K562 (cell line): ENCODE measurements at regions not wholly inside any gene's neighbourhood (a gene's known extent, or its start where the extent isn't known, plus 50 kb on each side); places are given as distances from the start of the nearest gene placed in this dataset.

Experiments
- ATAC-seq: fragments of 200-7000 bp; cut with Tn5 transposase; 3 replicates; pipeline ENCODE4 v1.9.1; 2020; ENCODE audit warnings: moderate library complexity
- BruUV-seq: library from RNA; stranded (reverse); fragments of 400-500 nt; replicated peaks from 2 replicates; lab custom pipeline; 2021; lab: Mats Ljungman, UMichigan
- CTCF ChIA-PET: fragments of 300-600 bp; formaldehyde crosslinking; extraction: SDS; loops from one replicate; lab custom pipeline; 2021; ENCODE audit warnings: low intra/inter-chr PET ratio; lab: Yijun Ruan, JAX
- POLR2A ChIA-PET: fragments of 300-600, 350-650 bp; sonication (Branson Sonifier 250); formaldehyde crosslinking; extraction: SDS; loops from one replicate; lab custom pipeline; 2021; ENCODE audit warnings: antibody characterized with exemption, inconsistent platforms; lab: Yijun Ruan, JAX
- DNase-seq, 4 experiments: peaks; one replicate each; pipeline versions ENCODE4 v3.0.0 to v3.0.0-alpha.2; 2011 to 2018; ENCODE audit warnings: low spot score in 3 of 4, mixed read lengths in 3 of 4; ENCODE audit errors: extremely low read depth in 1 of 4
- FAIRE-seq: peaks from 2 replicates; lab custom pipeline; 2011; peaks lifted over from hg19 to GRCh38; lab: Jason Lieb, UNC
- H2AFZ ChIP-seq: 2 replicates; pipeline ENCODE4 v1.6.0; 2011; ENCODE audit warnings: low read depth, low read length, control low read depth, inconsistent platforms
- H3K27ac ChIP-seq: fragments of 200-600 bp; 3 replicates; pipeline ENCODE4 v1.8.0; 2011; ENCODE audit warnings: low read depth, mild to moderate bottlenecking, control low read depth, inconsistent platforms, low read length, moderate library complexity, mixed read lengths; ENCODE audit errors: extremely low read depth
- H3K27me3 ChIP-seq, 2 experiments: fragments of 300-600 bp in 1 of 2; 2 replicates in 1 of 2; 3 replicates in 1 of 2; pipeline versions ENCODE4 v1.6.0 to v1.8.0; 2011; ENCODE audit warnings: inconsistent platforms in 2 of 2, low read length in 2 of 2, mild to moderate bottlenecking in 1 of 2, mixed read lengths in 1 of 2, moderate library complexity in 1 of 2; ENCODE audit not compliant: control insufficient read depth in 2 of 2, insufficient read depth in 2 of 2
- H3K36me3 ChIP-seq: fragments of 300-600 bp; 3 replicates; pipeline ENCODE4 v1.8.0; 2011; ENCODE audit warnings: mild to moderate bottlenecking, low read length, inconsistent platforms; ENCODE audit not compliant: control insufficient read depth, insufficient read depth
- H3K4me1 ChIP-seq, 2 experiments: fragments of 200-600 bp in 1 of 2; replicated peaks in 1 of 2; 2 replicates in 1 of 2; 3 replicates in 1 of 2; pipeline versions ENCODE4 v1.5.1 to v1.8.0; 2011; ENCODE audit warnings: inconsistent platforms in 2 of 2, low read length in 2 of 2, mild to moderate bottlenecking in 1 of 2, mixed read lengths in 1 of 2, moderate library complexity in 1 of 2; ENCODE audit not compliant: control insufficient read depth in 2 of 2, insufficient read depth in 2 of 2
- H3K4me2 ChIP-seq: 2 replicates; pipeline ENCODE4 v1.6.1; 2011; ENCODE audit warnings: low read length, control low read depth, inconsistent platforms, mixed read lengths; ENCODE audit not compliant: insufficient read depth
- H3K4me3 ChIP-seq: fragments of 200-600 bp; sonication (generic), shearing (Covaris generic); 2 replicates; pipeline ENCODE4 v1.5.1; 2016; ENCODE audit warnings: control low read depth, inconsistent platforms
- H3K79me2 ChIP-seq: fragments of 200-600 bp; 3 replicates; pipeline ENCODE4 v1.8.0; 2011; ENCODE audit warnings: low read length, inconsistent platforms; ENCODE audit not compliant: control insufficient read depth, insufficient read depth
- H3K9ac ChIP-seq, 2 experiments: 2 replicates each; pipeline versions ENCODE4 v1.6.0 to v1.6.1; 2011; ENCODE audit warnings: low read depth in 2 of 2, low read length in 2 of 2, control low read depth in 1 of 2, inconsistent platforms in 1 of 2, mild to moderate bottlenecking in 1 of 2, mixed read lengths in 1 of 2; ENCODE audit not compliant: insufficient read depth in 1 of 2
- H3K9me1 ChIP-seq: one replicate; pipeline ENCODE4 v1.6.0; 2011; ENCODE audit warnings: inconsistent platforms, mild to moderate bottlenecking, low read length, moderate library complexity; ENCODE audit not compliant: control insufficient read depth, insufficient read depth
- H3K9me3 ChIP-seq: replicated peaks from 2 replicates; pipeline ENCODE4 v1.5.1; 2011; ENCODE audit warnings: low read depth, low read length, inconsistent platforms; ENCODE audit not compliant: control insufficient read depth, insufficient read depth
- H4K20me1 ChIP-seq: replicated peaks from 2 replicates; pipeline ENCODE4 v1.6.1; 2011; ENCODE audit warnings: low read length, inconsistent platforms, mixed read lengths; ENCODE audit not compliant: control insufficient read depth, insufficient read depth
- FOXJ3 ChIP-seq: sonication (generic); formaldehyde crosslinking; IDR thresholded peaks from 2 replicates; pipeline ENCODE4 v1.4.0; 2020; ENCODE audit warnings: mild to moderate bottlenecking, missing genetic modification reagents
- NONO ChIP-seq, 2 experiments: fragments of 200-400 bp in 1 of 2; fragments of 450-650 bp in 1 of 2; formaldehyde crosslinking in 1 of 2; IDR thresholded peaks; 2 replicates each; pipeline ENCODE4 v1.6.1; 2017; ENCODE audit warnings: low read depth in 2 of 2, mild to moderate bottlenecking in 2 of 2, moderate library complexity in 2 of 2, low read length in 1 of 2
- POLR2AphosphoS2 ChIP-seq: IDR thresholded peaks from 2 replicates; pipeline ENCODE4 v1.6.1; 2012; ENCODE audit warnings: low read length, improper control_type of control experiment
- RAD51 ChIP-seq: fragments of 450-650 bp; IDR thresholded peaks from 2 replicates; pipeline ENCODE4 v1.7.1; 2016; ENCODE audit warnings: low read depth, mild to moderate bottlenecking, borderline replicate concordance
- SREBF1 ChIP-seq: fragments of 150-350 bp; IDR thresholded peaks from 2 replicates; pipeline ENCODE4 v1.6.1; 2014; ENCODE audit warnings: antibody characterized with exemption, low read depth, low read length, borderline replicate concordance
- STAT5A ChIP-seq: IDR thresholded peaks from 2 replicates; pipeline ENCODE4 v1.6.1; 2012; ENCODE audit warnings: low read length, inconsistent platforms, borderline replicate concordance
- THRAP3 ChIP-seq: fragments of 450-650 bp; IDR thresholded peaks from 2 replicates; pipeline ENCODE4 v1.6.1; 2016; ENCODE audit warnings: mild to moderate bottlenecking, inconsistent platforms, borderline replicate concordance
- XRCC3 ChIP-seq: fragments of 450-650 bp; IDR thresholded peaks from 2 replicates; pipeline ENCODE4 v1.6.1; 2017; ENCODE audit warnings: mild to moderate bottlenecking, moderate library complexity
- ZC3H8 ChIP-seq: fragments of 450-650 bp; IDR thresholded peaks from 2 replicates; pipeline ENCODE4 v1.6.1; 2017
- ZNF146 ChIP-seq: IDR thresholded peaks from one replicate; pipeline ENCODE4 v1.6.1; 2018; ENCODE audit warnings: missing compliant biosample characterization; ENCODE audit not compliant: unreplicated experiment
- WGBS: fragments of 100-300 bp; shearing (Covaris generic); methylation state at CpG from one replicate; pipeline ENCODE4 v1.1.6; 2016; ENCODE audit warnings: low coverage, mixed read lengths; ENCODE audit not compliant: insufficient coverage; ENCODE audit errors: missing lambda C conversion rate; 5-methylcytosine and 5-hydroxymethylcytosine counted together
- in situ Hi-C: fragments of 300-500 bp; cut with MboI; formaldehyde crosslinking; loops from 4 replicates; pipeline ENCODE4 v1.15.0; 2018; ENCODE audit warnings: inconsistent platforms, mixed read lengths
- intact Hi-C: fragments of 100-400 bp; cut with micrococcal nuclease; formaldehyde crosslinking; loops from 2 replicates; pipeline ENCODE4 v1.14.2; 2022
- TF ChIP-seq, protein P1 (sequence below): fragments of 450-650 bp; formaldehyde crosslinking; IDR thresholded peaks from 2 replicates; pipeline ENCODE4 v1.4.0; 2020; ENCODE audit warnings: mild to moderate bottlenecking
- TF ChIP-seq, protein P2 (sequence below): sonication (generic); IDR thresholded peaks from 2 replicates; pipeline ENCODE4 v1.6.1; 2016
- TF ChIP-seq, protein P3 (sequence below): fragments of 200-800 bp; sonication (Bioruptor generic); IDR thresholded peaks from 2 replicates; pipeline ENCODE4 v1.6.1; 2017; ENCODE audit warnings: missing genetic modification characterization, missing compliant biosample characterization
- TF ChIP-seq, protein P4 (sequence below), 2 experiments: fragments of 150-350 bp in 1 of 2; IDR thresholded peaks; 2 replicates each; pipeline ENCODE4 v1.6.1; 2012 to 2016; ENCODE audit warnings: low read depth in 2 of 2, low read length in 2 of 2, mild to moderate bottlenecking in 1 of 2, moderate library complexity in 1 of 2

DNA sequence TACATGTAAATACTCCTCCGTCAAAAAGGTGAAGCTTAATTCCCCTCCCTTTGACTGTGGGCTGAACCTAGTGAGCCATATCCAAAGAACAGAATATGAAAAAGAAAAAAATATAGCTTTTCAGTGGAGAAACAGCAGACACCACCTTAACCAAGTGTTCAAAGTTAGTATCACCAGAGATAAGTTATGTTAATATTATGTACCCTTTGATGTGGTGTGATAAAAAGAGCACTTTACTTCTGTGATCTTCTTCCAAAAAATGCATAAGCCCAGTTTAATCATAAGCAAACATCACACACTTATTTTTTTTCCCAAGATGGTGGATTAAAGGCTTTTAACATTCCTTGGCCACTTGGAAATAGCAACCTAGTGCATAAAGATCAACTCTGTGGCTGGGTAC is 79.4 kb downstream of the SEC16B start:
- FAIRE-seq (no peak), DNase-seq (no peak), ATAC-seq (no peak)
- H3K9ac ChIP-seq = no peak overlapping the region
- H3K9me1 ChIP-seq = no peaks in the 10 kb centered on the region
- no peaks in the 10 kb centered on the region for H3K36me3 ChIP-seq
- no peak overlapping the region for H3K4me2 ChIP-seq
- intact Hi-C loops (no loop called here), in situ Hi-C loops (no loop called here)
- 5% methylated on average over 1 of the region's 1 CpG for WGBS
- ChIA-PET POLR2A (no interaction called here), CTCF (no interaction called here)
- no peak overlapping the region for H3K4me3 ChIP-seq
- no peaks in the 10 kb centered on the region for H3K79me2 ChIP-seq
- no peaks in the 10 kb centered on the region; the same call in 1 of the 2 replicates for H3K9me3 ChIP-seq
- TF ChIP-seq NONO (IDR thresholded peaks at IDR 0.05; ENCODE audit: low read depth in 2 of 2, low read length in 1 of 2) (no peak), THRAP3 (no peak), ZC3H8 (no peak), XRCC3 (no peak), FOXJ3 (CRISPR knock-in tag) (no peak), ZNF146 (CRISPR knock-in tag) (no peak), RAD51 (no peak), POLR2AphosphoS2 (no peak), STAT5A (no peak), SREBF1 (no peak)
- TF ChIP-seq, protein P1, sequence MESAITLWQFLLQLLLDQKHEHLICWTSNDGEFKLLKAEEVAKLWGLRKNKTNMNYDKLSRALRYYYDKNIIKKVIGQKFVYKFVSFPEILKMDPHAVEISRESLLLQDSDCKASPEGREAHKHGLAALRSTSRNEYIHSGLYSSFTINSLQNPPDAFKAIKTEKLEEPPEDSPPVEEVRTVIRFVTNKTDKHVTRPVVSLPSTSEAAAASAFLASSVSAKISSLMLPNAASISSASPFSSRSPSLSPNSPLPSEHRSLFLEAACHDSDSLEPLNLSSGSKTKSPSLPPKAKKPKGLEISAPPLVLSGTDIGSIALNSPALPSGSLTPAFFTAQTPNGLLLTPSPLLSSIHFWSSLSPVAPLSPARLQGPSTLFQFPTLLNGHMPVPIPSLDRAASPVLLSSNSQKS (CRISPR knock-in tag) = no peak
- TF ChIP-seq, protein P2, sequence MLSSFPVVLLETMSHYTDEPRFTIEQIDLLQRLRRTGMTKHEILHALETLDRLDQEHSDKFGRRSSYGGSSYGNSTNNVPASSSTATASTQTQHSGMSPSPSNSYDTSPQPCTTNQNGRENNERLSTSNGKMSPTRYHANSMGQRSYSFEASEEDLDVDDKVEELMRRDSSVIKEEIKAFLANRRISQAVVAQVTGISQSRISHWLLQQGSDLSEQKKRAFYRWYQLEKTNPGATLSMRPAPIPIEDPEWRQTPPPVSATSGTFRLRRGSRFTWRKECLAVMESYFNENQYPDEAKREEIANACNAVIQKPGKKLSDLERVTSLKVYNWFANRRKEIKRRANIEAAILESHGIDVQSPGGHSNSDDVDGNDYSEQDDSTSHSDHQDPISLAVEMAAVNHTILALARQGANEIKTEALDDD = no peak
- TF ChIP-seq, protein P3, sequence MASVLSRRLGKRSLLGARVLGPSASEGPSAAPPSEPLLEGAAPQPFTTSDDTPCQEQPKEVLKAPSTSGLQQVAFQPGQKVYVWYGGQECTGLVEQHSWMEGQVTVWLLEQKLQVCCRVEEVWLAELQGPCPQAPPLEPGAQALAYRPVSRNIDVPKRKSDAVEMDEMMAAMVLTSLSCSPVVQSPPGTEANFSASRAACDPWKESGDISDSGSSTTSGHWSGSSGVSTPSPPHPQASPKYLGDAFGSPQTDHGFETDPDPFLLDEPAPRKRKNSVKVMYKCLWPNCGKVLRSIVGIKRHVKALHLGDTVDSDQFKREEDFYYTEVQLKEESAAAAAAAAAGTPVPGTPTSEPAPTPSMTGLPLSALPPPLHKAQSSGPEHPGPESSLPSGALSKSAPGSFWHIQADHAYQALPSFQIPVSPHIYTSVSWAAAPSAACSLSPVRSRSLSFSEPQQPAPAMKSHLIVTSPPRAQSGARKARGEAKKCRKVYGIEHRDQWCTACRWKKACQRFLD = no peak
- TF ChIP-seq, protein P4, sequence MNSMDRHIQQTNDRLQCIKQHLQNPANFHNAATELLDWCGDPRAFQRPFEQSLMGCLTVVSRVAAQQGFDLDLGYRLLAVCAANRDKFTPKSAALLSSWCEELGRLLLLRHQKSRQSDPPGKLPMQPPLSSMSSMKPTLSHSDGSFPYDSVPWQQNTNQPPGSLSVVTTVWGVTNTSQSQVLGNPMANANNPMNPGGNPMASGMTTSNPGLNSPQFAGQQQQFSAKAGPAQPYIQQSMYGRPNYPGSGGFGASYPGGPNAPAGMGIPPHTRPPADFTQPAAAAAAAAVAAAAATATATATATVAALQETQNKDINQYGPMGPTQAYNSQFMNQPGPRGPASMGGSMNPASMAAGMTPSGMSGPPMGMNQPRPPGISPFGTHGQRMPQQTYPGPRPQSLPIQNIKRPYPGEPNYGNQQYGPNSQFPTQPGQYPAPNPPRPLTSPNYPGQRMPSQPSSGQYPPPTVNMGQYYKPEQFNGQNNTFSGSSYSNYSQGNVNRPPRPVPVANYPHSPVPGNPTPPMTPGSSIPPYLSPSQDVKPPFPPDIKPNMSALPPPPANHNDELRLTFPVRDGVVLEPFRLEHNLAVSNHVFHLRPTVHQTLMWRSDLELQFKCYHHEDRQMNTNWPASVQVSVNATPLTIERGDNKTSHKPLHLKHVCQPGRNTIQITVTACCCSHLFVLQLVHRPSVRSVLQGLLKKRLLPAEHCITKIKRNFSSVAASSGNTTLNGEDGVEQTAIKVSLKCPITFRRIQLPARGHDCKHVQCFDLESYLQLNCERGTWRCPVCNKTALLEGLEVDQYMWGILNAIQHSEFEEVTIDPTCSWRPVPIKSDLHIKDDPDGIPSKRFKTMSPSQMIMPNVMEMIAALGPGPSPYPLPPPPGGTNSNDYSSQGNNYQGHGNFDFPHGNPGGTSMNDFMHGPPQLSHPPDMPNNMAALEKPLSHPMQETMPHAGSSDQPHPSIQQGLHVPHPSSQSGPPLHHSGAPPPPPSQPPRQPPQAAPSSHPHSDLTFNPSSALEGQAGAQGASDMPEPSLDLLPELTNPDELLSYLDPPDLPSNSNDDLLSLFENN (IDR thresholded peaks at IDR 0.05; ENCODE audit: low read depth in 2 of 2, low read length in 2 of 2) = no peak
- no peak overlapping the region for H2AFZ ChIP-seq
- H3K27ac ChIP-seq = no peak overlapping the region
- no TSS peak for BruUV-seq
- H4K20me1 ChIP-seq = no peaks in the 10 kb centered on the region
- no peaks in the 10 kb centered on the region for H3K27me3 ChIP-seq
- H3K4me1 ChIP-seq = no peaks in the 10 kb centered on the region
